Kidney (tissue), 13 donors: ENCODE measurements at regions not wholly inside any gene's neighbourhood (a gene's known extent, or its start where the extent isn't known, plus 50 kb on each side); places are given as distances from the start of the nearest gene placed in this dataset.

Experiments used
- DNase-seq, 5 donors: peaks; one replicate each; pipeline ENCODE4 v3.0.0-alpha.2; 2013 to 2020
- FAIRE-seq: peaks from 2 replicates; lab custom pipeline; 2012; peaks lifted over from hg19 to GRCh38; lab: Jason Lieb, UNC
- H3K27ac ChIP-seq, 2 donors: one replicate each; pipeline ENCODE4 v1.7.0; 2013; ENCODE audit warnings: low read depth in 2 of 2, low read length in 2 of 2, inconsistent platforms in 1 of 2
- H3K27me3 ChIP-seq: one replicate; pipeline ENCODE4 v1.7.1; 2013; ENCODE audit warnings: low read length, inconsistent platforms; ENCODE audit not compliant: control insufficient read depth, insufficient read depth
- H3K36me3 ChIP-seq, 3 donors: one replicate each; pipeline versions ENCODE4 v1.7.0 to v1.7.1; 2013; ENCODE audit warnings: low read length in 3 of 3, control low read depth in 1 of 3, inconsistent platforms in 1 of 3; ENCODE audit not compliant: insufficient read depth in 3 of 3, control insufficient read depth in 2 of 3
- H3K4me1 ChIP-seq, 3 donors: one replicate each; pipeline versions ENCODE4 v1.7.0 to v1.7.1; 2013; ENCODE audit warnings: low read length in 3 of 3, inconsistent platforms in 1 of 3, low read depth in 1 of 3; ENCODE audit not compliant: control insufficient read depth in 2 of 3, insufficient read depth in 2 of 3
- H3K4me3 ChIP-seq, 3 donors: one replicate each; pipeline versions ENCODE4 v1.7.0 to v1.8.1; 2013; ENCODE audit warnings: low read length in 3 of 3, control low read depth in 1 of 3, inconsistent platforms in 1 of 3
- H3K9ac ChIP-seq, 3 donors: one replicate each; pipeline versions ENCODE4 v1.7.0 to v1.7.1; 2013; ENCODE audit warnings: low read length in 3 of 3, control low read depth in 1 of 3, inconsistent platforms in 1 of 3
- H3K9me3 ChIP-seq, 3 donors: one replicate each; pipeline versions ENCODE4 v1.7.0 to v1.7.1; 2013; ENCODE audit warnings: low read length in 3 of 3, control low read depth in 1 of 3, inconsistent platforms in 1 of 3; ENCODE audit not compliant: control insufficient read depth in 2 of 3, insufficient read depth in 1 of 3
- intact Hi-C: fragments of 100-400 bp; cut with DNase I; formaldehyde crosslinking; loops from one replicate; pipeline ENCODE4 v1.11.1; 2022
- TF ChIP-seq, protein P1 (sequence below): IDR thresholded peaks from 3 replicates; pipeline ENCODE4 v1.5.1; 2012; ENCODE audit warnings: mild to moderate bottlenecking, moderate library complexity, borderline replicate concordance; ENCODE audit not compliant: insufficient read depth; ENCODE audit errors: extremely low read depth
- donor health status: control.
- donor health status: control.
- donor health status: control.
- donor health status: control.
- donor health status: control.
- donor health status: DM: yes; HTN: yes; CAD: no.
- donor health status: Normal renal cell carcinoma (clear cell type).

DNA sequence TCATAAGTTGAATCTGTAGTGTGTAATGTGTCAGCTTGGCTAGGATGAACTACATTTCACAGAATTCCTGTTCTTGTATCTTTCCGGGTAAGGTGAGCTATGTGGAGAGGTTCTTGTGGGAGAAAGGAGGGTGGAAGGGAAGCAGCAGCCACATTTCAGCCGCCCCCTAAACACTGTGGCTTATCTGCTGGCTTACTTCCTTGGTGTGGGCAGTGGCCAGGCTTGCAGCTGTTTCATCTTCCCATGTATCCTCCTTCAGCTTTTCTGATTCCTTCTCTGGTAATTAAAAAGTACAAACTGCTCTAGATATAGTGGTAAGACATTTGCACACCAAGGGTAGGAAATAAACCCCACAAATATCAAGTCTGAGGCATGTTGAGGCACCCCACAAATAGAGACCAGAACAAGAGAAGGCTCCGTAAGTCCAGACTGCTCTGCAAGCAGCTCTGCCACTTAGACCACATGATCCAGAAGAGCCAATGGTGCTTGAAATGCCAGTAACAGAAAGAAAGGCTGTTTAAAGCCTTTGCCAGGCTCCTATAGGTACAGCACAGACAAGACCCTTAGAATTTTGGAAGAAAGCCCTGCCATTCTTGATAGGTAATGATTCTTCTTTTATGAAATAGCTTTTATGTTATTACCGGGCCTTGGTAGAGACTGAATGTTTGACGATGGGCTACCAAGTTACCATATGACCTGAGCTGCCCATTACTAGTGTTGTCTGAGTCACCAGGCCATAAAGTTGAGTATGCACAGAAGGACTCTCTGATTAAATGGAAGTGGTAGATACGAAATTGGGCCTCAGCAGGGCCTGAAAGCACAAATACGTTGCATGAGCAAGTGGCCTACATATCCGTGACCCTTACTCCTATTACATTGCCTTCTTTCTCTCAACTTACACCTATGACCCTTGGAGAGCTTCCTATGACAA, 215.0 kb upstream of the SGK1 start:
- Histone ChIP-seq H3K27ac (no peak overlapping the region), H3K4me3 (no peak overlapping the region), H3K9me3 (no peaks in the 10 kb centered on the region), H3K9ac (no peak overlapping the region), H3K36me3 (no peaks in the 10 kb centered on the region), H3K27me3 (no peaks in the 10 kb centered on the region), H3K4me1 (no peaks in the 10 kb centered on the region)
- TF ChIP-seq, protein P1, sequence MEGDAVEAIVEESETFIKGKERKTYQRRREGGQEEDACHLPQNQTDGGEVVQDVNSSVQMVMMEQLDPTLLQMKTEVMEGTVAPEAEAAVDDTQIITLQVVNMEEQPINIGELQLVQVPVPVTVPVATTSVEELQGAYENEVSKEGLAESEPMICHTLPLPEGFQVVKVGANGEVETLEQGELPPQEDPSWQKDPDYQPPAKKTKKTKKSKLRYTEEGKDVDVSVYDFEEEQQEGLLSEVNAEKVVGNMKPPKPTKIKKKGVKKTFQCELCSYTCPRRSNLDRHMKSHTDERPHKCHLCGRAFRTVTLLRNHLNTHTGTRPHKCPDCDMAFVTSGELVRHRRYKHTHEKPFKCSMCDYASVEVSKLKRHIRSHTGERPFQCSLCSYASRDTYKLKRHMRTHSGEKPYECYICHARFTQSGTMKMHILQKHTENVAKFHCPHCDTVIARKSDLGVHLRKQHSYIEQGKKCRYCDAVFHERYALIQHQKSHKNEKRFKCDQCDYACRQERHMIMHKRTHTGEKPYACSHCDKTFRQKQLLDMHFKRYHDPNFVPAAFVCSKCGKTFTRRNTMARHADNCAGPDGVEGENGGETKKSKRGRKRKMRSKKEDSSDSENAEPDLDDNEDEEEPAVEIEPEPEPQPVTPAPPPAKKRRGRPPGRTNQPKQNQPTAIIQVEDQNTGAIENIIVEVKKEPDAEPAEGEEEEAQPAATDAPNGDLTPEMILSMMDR = no peak
- FAIRE-seq = no peak
- intact Hi-C loops = no loop called here
- no peak for DNase-seq

DNA sequence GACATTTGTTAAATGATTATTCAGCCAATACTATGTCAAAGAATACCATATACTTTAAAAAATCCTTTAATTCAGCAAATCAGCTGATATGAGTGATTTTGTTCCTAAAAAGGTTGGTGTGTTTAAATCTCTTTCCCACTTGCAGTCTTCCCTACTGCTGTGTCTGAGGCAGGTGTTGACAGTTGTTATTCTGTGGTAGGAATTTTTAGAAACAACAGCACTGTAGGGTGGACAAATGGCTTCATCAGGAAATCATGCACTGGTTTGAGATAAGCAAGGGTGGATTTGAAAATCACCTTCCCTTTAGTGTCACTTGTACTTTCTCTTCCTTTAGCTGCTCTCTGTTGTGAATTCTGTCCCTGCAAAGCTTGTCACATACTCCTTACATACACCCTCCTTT, 213.7 kb upstream of the SGK1 start:
- no peaks in the 10 kb centered on the region for H3K36me3 ChIP-seq
- H3K4me1 ChIP-seq = no peaks in the 10 kb centered on the region
- DNase-seq (no peak), FAIRE-seq (no peak)
- H3K4me3 ChIP-seq = no peak overlapping the region
- no peaks in the 10 kb centered on the region for H3K9me3 ChIP-seq
- TF ChIP-seq, protein P1 = no peak
- no peaks in the 10 kb centered on the region for H3K27me3 ChIP-seq
- intact Hi-C loops = no loop called here
- H3K27ac ChIP-seq = no peak overlapping the region
- no peak overlapping the region for H3K9ac ChIP-seq

DNA sequence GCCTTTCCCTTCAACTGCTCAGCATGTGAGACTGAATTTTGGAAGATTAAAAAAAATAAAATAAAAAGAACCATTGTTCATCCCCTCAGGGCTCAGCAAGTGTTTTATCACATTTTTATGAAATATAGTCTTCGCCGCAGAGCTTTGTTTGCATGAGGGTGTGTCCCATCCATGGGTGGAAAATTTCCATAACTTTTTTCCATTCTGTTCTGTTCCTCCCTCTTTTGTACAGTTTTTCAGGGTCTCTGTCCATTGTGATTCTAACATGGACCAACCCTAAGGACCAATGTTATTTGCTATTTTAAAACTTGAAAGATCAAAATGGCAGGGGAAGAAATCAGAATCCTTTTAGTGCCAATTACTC, 213.3 kb upstream of the SGK1 start:
- intact Hi-C loops = no loop called here
- no peak overlapping the region for H3K27ac ChIP-seq
- H3K9me3 ChIP-seq = no peaks in the 10 kb centered on the region
- H3K36me3 ChIP-seq = no peaks in the 10 kb centered on the region
- H3K4me3 ChIP-seq = no peak overlapping the region
- DNase-seq (no peak), FAIRE-seq (no peak)
- TF ChIP-seq, protein P1 = no peak
- no peak overlapping the region for H3K9ac ChIP-seq
- no peaks in the 10 kb centered on the region for H3K4me1 ChIP-seq
- no peaks in the 10 kb centered on the region for H3K27me3 ChIP-seq
